ENCODE measurements at regions not wholly inside any gene's neighbourhood (a gene's known extent, or its start where the extent isn't known, plus 50 kb on each side); places are given as distances from the start of the nearest gene placed in this dataset.

- TF ChIP-seq POLR2A (IDR thresholded peaks at IDR 0.05) (no peak), CTCF (IDR thresholded peaks at IDR 0.05) (no peak)
Observed at GRCh38 chr3:76129441-76129840, 344.1 kb upstream of the ZNF717 start.
